B cell (primary cell): ENCODE measurements at regions not wholly inside any gene's neighbourhood (a gene's known extent, or its start where the extent isn't known, plus 50 kb on each side); places are given as distances from the start of the nearest gene placed in this dataset.

Experiments
- ATAC-seq: fragments of 200-7000 bp; cut with Tn5 transposase; one replicate; pipeline ENCODE4 v1.10.0; 2021; ENCODE audit warnings: low read depth, mild to moderate bottlenecking, moderate number of reproducible peaks, moderate library complexity
- CTCF ChIA-PET: fragments of 350-600 bp; sonication (Branson Sonifier 250); formaldehyde crosslinking; loops from one replicate; lab custom pipeline; 2021; ENCODE audit warnings: antibody characterized with exemption, inconsistent platforms; lab: Charles Lee
- POLR2A ChIA-PET: fragments of 350-600 bp; sonication (Branson Sonifier 250); formaldehyde crosslinking; loops from one replicate; lab custom pipeline; 2021; ENCODE audit warnings: antibody characterized with exemption; lab: Charles Lee
- DNase-seq: peaks from one replicate; pipeline ENCODE4 v3.0.0; 2013
- H2AFZ ChIP-seq: 2 replicates; pipeline ENCODE4 v1.6.1; 2012; ENCODE audit warnings: mild to moderate bottlenecking, low read depth, low read length; ENCODE audit not compliant: insufficient read depth, poor library complexity, severe bottlenecking
- H3K27ac ChIP-seq, 2 donors: 1 replicate in 1 of 2; 2 replicates in 1 of 2; pipeline ENCODE4 v1.5.1; 2012 to 2013; ENCODE audit warnings: low read length in 2 of 2, mild to moderate bottlenecking in 2 of 2, moderate library complexity in 1 of 2
- H3K27me3 ChIP-seq, 4 experiments: fragments of 200-600 bp in 1 of 4; sonication (generic) in 1 of 4; replicated peaks in 1 of 4; 1 replicate in 2 of 4; 2 replicates in 2 of 4; pipeline versions ENCODE4 v1.6.1 to v1.7.0; 2013 to 2016; ENCODE audit warnings: low read length in 3 of 4, mild to moderate bottlenecking in 2 of 4, mixed read lengths in 1 of 4, moderate library complexity in 1 of 4; ENCODE audit not compliant: insufficient read depth in 4 of 4, control insufficient read depth in 3 of 4; ENCODE audit errors: control extremely low read depth in 1 of 4
- H3K36me3 ChIP-seq, 2 experiments: replicated peaks in 1 of 2; 1 replicate in 1 of 2; 2 replicates in 1 of 2; pipeline versions ENCODE4 v1.6.1 to v1.7.1; 2013; ENCODE audit warnings: low read length in 1 of 2; ENCODE audit not compliant: insufficient read depth in 2 of 2, control insufficient read depth in 1 of 2; ENCODE audit errors: control extremely low read depth in 1 of 2, extremely low read depth in 1 of 2
- H3K4me1 ChIP-seq, 2 donors: fragments of 200-600 bp in 1 of 2; sonication (generic) in 1 of 2; 1 replicate in 1 of 2; 2 replicates in 1 of 2; pipeline versions ENCODE4 v1.5.1 to v1.6.1; 2013 to 2017; ENCODE audit warnings: low read length in 2 of 2; ENCODE audit not compliant: control insufficient read depth in 2 of 2, insufficient read depth in 2 of 2
- H3K4me2 ChIP-seq: replicated peaks from 2 replicates; pipeline ENCODE3; 2012; ENCODE audit warnings: mild to moderate bottlenecking, low read depth, low read length; ENCODE audit not compliant: poor library complexity, severe bottlenecking
- H3K4me3 ChIP-seq, 5 experiments: fragments of 200-600 bp in 1 of 5; sonication (generic) in 1 of 5; 1 replicate in 3 of 5; 2 replicates in 2 of 5; pipeline versions ENCODE4 v1.5.1 to v1.7.0; 2011 to 2016; ENCODE audit warnings: low read length in 4 of 5, mild to moderate bottlenecking in 4 of 5, low read depth in 2 of 5, control low read depth in 1 of 5, moderate library complexity in 1 of 5; ENCODE audit not compliant: insufficient read depth in 1 of 5; ENCODE audit errors: control extremely low read depth in 1 of 5, extremely low read depth in 1 of 5
- H3K79me2 ChIP-seq: fragments of 200-600 bp; sonication (generic); one replicate; pipeline ENCODE4 v1.6.0; 2016; ENCODE audit warnings: low read length; ENCODE audit not compliant: control insufficient read depth, insufficient read depth
- H3K9ac ChIP-seq: fragments of 200-600 bp; sonication (generic); 2 replicates; pipeline ENCODE4 v1.6.1; 2017; ENCODE audit warnings: mild to moderate bottlenecking, low read length, moderate library complexity
- H3K9me3 ChIP-seq, 3 donors: one replicate each; pipeline versions ENCODE4 v1.6.1 to v1.7.1; 2013; ENCODE audit warnings: low read length in 2 of 3; ENCODE audit not compliant: control insufficient read depth in 2 of 3, insufficient read depth in 1 of 3; ENCODE audit errors: control extremely low read depth in 1 of 3
- H4K20me1 ChIP-seq: 2 replicates; pipeline ENCODE4 v1.6.0; 2012; ENCODE audit warnings: mild to moderate bottlenecking, low read length; ENCODE audit not compliant: insufficient read depth, control insufficient read depth, poor library complexity, severe bottlenecking
- H3K27ac Mint-ChIP-seq: one replicate; pipeline ENCODE4 v1.8.0; 2021; ENCODE audit warnings: mixed read lengths
- H3K27me3 Mint-ChIP-seq: one replicate; pipeline ENCODE4 v1.8.0; 2021; ENCODE audit warnings: mixed read lengths
- H3K4me1 Mint-ChIP-seq: one replicate; pipeline ENCODE4 v1.8.0; 2021; ENCODE audit warnings: mixed read lengths
- H3K4me3 Mint-ChIP-seq: one replicate; pipeline ENCODE4 v1.8.0; 2021; ENCODE audit warnings: mixed read lengths
- H3K9me3 Mint-ChIP-seq: one replicate; pipeline ENCODE4 v1.8.0; 2022; ENCODE audit warnings: mixed read lengths; ENCODE audit not compliant: insufficient read depth
- EZH2 ChIP-seq: IDR thresholded peaks from 2 replicates; pipeline ENCODE4 v1.6.1; 2012; ENCODE audit warnings: borderline replicate concordance, low read depth, mild to moderate bottlenecking, moderate library complexity, low read length; ENCODE audit not compliant: insufficient read depth, poor library complexity, severe bottlenecking
- WGBS: methylation state at CpG from one replicate; pipeline ENCODE4 v1.1.5; 2013; ENCODE audit warnings: missing lambda C conversion rate; ENCODE audit not compliant: insufficient coverage; 5-methylcytosine and 5-hydroxymethylcytosine counted together
- intact Hi-C: fragments of 100-400 bp; cut with micrococcal nuclease; formaldehyde crosslinking; loops from one replicate; pipeline ENCODE4 v1.10.0; 2022
- TF ChIP-seq, protein P1 (sequence below): fragments of 200-600 bp; IDR thresholded peaks from one replicate; pipeline ENCODE4 v1.8.0; 2022; ENCODE audit warnings: antibody characterized with exemption, mild to moderate bottlenecking

DNA sequence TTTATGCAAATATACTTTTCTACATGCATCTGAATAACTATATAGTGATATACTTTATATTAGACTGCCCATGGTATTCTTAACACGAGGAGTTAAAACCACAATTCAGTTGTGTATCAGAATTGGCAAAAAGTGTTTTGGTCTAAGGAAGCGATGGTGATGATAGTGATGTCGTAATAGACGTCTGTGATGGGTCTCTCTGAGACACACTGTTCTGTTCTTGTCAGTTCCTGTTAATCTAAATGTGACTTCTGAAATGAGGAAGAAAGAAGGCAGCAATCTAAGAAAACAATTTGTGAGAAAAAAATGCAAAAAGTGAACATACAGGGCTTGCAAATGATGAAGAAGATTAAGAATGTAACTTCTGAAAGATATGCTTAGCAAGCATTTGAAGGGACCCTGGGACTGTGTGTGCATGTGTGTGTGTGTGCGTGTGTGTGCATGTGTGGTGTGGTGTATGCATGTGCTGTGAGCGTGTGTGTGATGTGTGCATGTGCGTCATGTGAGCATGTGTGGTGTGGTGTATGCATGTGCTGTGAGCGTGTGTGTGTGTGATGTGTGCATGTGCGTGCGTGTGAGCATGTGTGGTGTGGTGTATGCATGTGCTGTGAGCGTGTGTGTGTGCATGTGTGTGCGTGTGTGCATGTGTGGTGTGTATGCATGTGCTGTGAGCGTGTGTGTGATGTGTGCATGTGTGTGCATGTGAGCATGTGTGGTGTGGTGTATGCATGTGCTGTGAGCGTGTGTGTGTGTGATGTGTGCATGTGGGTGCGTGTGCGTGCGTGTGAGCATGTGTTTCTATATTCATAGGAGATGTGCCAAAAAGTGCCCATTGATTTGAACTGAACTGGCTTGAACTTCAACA, 131.8 kb downstream of the IRS2 start:
- Histone ChIP-seq H3K36me3 (no peaks in the 10 kb centered on the region), H3K4me1 (no peaks in the 10 kb centered on the region), H3K9me3 (no peaks in the 10 kb centered on the region), H3K9ac (no peak overlapping the region), H3K27me3 (no peaks in the 10 kb centered on the region), H3K27ac (no peak overlapping the region), H3K4me2 (no peak overlapping the region), H4K20me1 (no peaks in the 10 kb centered on the region), H2AFZ (no peak overlapping the region), H3K79me2 (no peaks in the 10 kb centered on the region), H3K4me3 (no peak overlapping the region)
- ChIA-PET CTCF (no interaction called here), POLR2A (no interaction called here)
- Mint-ChIP-seq H3K27ac (no peak overlapping the region), H3K9me3 (no peaks in the 10 kb centered on the region), H3K27me3 (peaks cover 3% of the 10 kb centered on the region), H3K4me1 (no peaks in the 10 kb centered on the region), H3K4me3 (no peak overlapping the region)
- TF ChIP-seq, protein P1, sequence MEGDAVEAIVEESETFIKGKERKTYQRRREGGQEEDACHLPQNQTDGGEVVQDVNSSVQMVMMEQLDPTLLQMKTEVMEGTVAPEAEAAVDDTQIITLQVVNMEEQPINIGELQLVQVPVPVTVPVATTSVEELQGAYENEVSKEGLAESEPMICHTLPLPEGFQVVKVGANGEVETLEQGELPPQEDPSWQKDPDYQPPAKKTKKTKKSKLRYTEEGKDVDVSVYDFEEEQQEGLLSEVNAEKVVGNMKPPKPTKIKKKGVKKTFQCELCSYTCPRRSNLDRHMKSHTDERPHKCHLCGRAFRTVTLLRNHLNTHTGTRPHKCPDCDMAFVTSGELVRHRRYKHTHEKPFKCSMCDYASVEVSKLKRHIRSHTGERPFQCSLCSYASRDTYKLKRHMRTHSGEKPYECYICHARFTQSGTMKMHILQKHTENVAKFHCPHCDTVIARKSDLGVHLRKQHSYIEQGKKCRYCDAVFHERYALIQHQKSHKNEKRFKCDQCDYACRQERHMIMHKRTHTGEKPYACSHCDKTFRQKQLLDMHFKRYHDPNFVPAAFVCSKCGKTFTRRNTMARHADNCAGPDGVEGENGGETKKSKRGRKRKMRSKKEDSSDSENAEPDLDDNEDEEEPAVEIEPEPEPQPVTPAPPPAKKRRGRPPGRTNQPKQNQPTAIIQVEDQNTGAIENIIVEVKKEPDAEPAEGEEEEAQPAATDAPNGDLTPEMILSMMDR: no peak
- TF ChIP-seq EZH2: no peak
- DNase-seq: peak; percentile 4
- whole genome bisulfite sequencing: 74% methylated on average over 11 of the region's 17 CpGs
- intact Hi-C loops: no loop called here
- ATAC-seq: no peak

DNA sequence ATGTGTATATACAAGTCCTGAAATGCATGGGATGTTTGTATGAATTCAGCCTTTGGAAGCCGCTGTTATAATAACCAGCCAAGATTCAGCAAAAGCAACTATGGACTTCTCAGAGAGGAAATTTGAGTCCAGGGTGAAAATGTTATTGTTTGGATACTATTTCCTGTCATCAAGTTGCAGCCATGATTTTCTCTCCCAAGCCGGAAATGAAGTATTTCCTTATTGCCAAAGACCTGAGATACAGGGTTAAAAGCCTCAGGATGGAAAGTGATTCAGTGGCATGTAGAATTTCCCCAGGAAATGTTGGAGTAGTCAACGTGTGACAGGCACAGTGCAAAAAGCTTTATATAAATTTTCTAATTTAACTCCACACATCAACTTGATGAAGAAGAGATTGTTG, 133.9 kb downstream of the IRS2 start:
- H3K4me3 Mint-ChIP-seq: no peak overlapping the region
- Histone ChIP-seq H4K20me1 (no peaks in the 10 kb centered on the region), H3K27ac (no peak overlapping the region), H3K27me3 (no peaks in the 10 kb centered on the region), H3K36me3 (no peaks in the 10 kb centered on the region), H3K9ac (no peak overlapping the region), H3K4me1 (no peaks in the 10 kb centered on the region), H3K79me2 (no peaks in the 10 kb centered on the region), H3K4me3 (no peak overlapping the region), H2AFZ (no peak overlapping the region), H3K4me2 (no peak overlapping the region), H3K9me3 (no peaks in the 10 kb centered on the region)
- peaks cover 3% of the 10 kb centered on the region for H3K27me3 Mint-ChIP-seq
- no peaks in the 10 kb centered on the region for H3K9me3 Mint-ChIP-seq
- TF ChIP-seq EZH2: no peak
- TF ChIP-seq, protein P1: no peak
- intact Hi-C loops: no loop called here
- ChIA-PET CTCF (no interaction called here), POLR2A (no interaction called here)
- no peak for DNase-seq
- no peak for ATAC-seq
- WGBS: 88% methylated on average over 2 of the region's 3 CpGs
- H3K4me1 Mint-ChIP-seq: no peaks in the 10 kb centered on the region
- no peak overlapping the region for H3K27ac Mint-ChIP-seq
